Effector memory CD4-positive, alpha-beta T cell (primary cell): ENCODE measurements at regions not wholly inside any gene's neighbourhood (a gene's known extent, or its start where the extent isn't known, plus 50 kb on each side); places are given as distances from the start of the nearest gene placed in this dataset.
"Not testable (repeated sequence)": the region's sequence is repeated elsewhere in the genome, so short reads cannot be mapped to it uniquely, and the experiment has no call there.

Experiments used
- DNase-seq, 3 donors: peaks; one replicate each; pipeline ENCODE4 v3.0.0-alpha.2; 2020
- H3K27ac ChIP-seq: 2 replicates; pipeline ENCODE4 v1.7.0; 2013; ENCODE audit warnings: mild to moderate bottlenecking, low read length, moderate library complexity; ENCODE audit not compliant: insufficient read depth, poor library complexity, severe bottlenecking
- H3K27me3 ChIP-seq: replicated peaks from 2 replicates; pipeline ENCODE4 v1.7.0; 2013; ENCODE audit warnings: mild to moderate bottlenecking, low read length; ENCODE audit not compliant: insufficient read depth, control insufficient read depth, poor library complexity, severe bottlenecking
- H3K36me3 ChIP-seq: 2 replicates; pipeline ENCODE4 v1.7.0; 2013; ENCODE audit warnings: mild to moderate bottlenecking, low read length, moderate library complexity; ENCODE audit not compliant: control insufficient read depth, insufficient read depth
- H3K4me1 ChIP-seq: 2 replicates; pipeline ENCODE4 v1.7.0; 2013; ENCODE audit warnings: low read length, mild to moderate bottlenecking; ENCODE audit not compliant: control insufficient read depth, insufficient read depth, poor library complexity, severe bottlenecking
- H3K4me3 ChIP-seq: 2 replicates; pipeline ENCODE4 v1.7.0; 2013; ENCODE audit warnings: low read length, low read depth, mild to moderate bottlenecking; ENCODE audit not compliant: insufficient read depth, poor library complexity, severe bottlenecking
- H3K9me3 ChIP-seq: 2 replicates; pipeline ENCODE4 v1.7.0; 2013; ENCODE audit warnings: mild to moderate bottlenecking, low read length, moderate library complexity; ENCODE audit not compliant: control insufficient read depth

DNA sequence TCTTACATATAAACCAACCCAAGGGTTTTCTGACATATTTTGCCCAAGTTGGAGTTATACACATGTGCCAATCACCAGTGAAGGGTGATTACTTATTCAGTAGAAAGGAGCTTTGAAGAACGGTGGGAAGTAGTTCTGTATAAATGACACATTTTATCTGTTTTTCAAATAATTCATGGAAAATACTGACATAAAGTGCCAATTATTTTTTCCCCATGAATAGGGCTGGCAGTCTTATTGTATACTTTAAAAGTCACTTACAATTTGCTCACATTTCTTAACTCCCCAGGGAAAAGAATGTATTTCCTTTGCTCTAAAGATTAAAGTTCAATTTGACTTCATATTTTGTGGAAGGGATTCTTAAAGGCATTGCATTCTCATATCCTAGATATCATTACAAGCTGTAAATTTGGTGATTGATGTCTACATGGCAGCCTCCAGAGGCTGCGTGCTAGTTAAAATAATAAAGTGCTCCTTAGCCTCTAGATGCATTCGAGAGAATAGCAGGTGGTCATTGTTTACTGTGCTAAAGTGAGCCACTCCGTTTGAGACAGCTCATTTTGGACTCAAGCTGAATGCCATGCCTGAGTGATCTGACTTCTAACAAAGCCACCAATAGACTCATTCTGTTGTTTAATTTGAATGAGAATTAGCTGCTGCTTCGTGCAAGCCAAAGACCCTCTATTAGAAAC lies 148.8 kb upstream of the NRP1 start:
- no peak overlapping the region for H3K27ac ChIP-seq
- H3K4me1 ChIP-seq, result no peaks in the 10 kb centered on the region
- no peak overlapping the region for H3K4me3 ChIP-seq
- DNase-seq, result no peak
- no peaks in the 10 kb centered on the region for H3K27me3 ChIP-seq
- no peaks in the 10 kb centered on the region for H3K36me3 ChIP-seq
- no peaks in the 10 kb centered on the region for H3K9me3 ChIP-seq

- Histone ChIP-seq H3K4me3 (no peak overlapping the region), H3K4me1 (no peaks in the 10 kb centered on the region), H3K9me3 (no peaks in the 10 kb centered on the region), H3K27ac (no peak overlapping the region), H3K27me3 (no peaks in the 10 kb centered on the region), H3K36me3 (no peaks in the 10 kb centered on the region)
- DNase-seq, result no peak
These were observed 148.0 kb upstream of the NRP1 start for GRCh38 chr10:33482486-33482885.

DNA sequence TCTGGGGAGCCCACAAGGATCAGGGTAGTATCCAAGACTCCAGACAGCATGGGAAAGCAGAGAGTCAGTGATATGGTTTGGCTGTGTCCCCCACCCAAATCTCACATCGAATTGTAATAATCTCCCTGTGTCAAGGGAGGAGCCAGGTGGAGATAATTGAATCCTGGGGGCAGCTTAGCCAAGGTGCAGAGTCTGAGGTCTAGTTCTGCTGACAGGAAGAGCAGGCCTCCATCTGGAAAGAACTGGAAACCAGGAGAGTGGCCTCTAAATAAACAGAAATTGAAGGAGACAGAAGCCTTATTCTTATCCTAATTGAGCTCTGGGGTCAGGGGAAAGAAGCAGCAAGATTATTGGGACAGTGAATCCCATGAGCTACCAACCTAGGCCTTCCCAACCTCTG lies 146.7 kb upstream of the NRP1 start:
- H3K36me3 ChIP-seq, result no peaks in the 10 kb centered on the region
- H3K27ac ChIP-seq, result no peak overlapping the region
- DNase-seq, result no peak
- no peak overlapping the region for H3K4me3 ChIP-seq
- no peaks in the 10 kb centered on the region for H3K27me3 ChIP-seq
- no peaks in the 10 kb centered on the region for H3K4me1 ChIP-seq
- no peaks in the 10 kb centered on the region for H3K9me3 ChIP-seq

GRCh38 chr10:33480417-33480816 lies 145.9 kb upstream of the NRP1 start:
- H3K36me3 ChIP-seq, H3K4me3 ChIP-seq, DNase-seq, H3K9me3 ChIP-seq, H3K27ac ChIP-seq, H3K27me3 ChIP-seq, H3K4me1 ChIP-seq: not testable (repeated sequence)

DNA sequence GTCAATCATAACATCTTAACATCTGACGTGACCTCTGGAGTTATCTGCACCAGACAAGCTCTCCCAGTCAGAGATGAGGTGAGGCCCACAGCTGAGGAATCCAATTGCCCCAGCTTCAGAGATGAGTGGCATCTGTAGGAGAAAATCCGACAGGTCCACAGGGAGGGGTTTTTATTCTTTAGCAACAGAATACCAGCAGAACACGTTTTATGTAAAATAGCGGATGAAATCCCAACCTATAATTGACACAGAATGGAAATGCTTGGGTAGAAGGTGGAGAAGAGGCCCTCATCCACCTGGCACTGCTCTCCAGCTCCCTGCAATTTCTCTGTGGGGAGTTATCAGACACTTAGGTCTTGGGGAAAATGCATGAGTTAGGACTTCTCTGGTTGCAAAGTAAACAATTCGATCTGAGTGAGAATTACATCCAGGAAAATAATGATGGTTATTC lies 144.2 kb upstream of the NRP1 start:
- Histone ChIP-seq H3K9me3 (no peaks in the 10 kb centered on the region), H3K4me3 (no peak overlapping the region), H3K27me3 (no peaks in the 10 kb centered on the region), H3K27ac (no peak overlapping the region), H3K36me3 (no peaks in the 10 kb centered on the region), H3K4me1 (no peaks in the 10 kb centered on the region)
- DNase-seq, result no peak

GRCh38 chr10:33478089-33478674 lies 143.7 kb upstream of the NRP1 start:
- H3K27me3 ChIP-seq, result no peaks in the 10 kb centered on the region
- H3K9me3 ChIP-seq, result no peaks in the 10 kb centered on the region
- H3K36me3 ChIP-seq, result no peaks in the 10 kb centered on the region
- no peak overlapping the region for H3K27ac ChIP-seq
- DNase-seq, result no peak
- H3K4me3 ChIP-seq, result no peak overlapping the region
- no peaks in the 10 kb centered on the region for H3K4me1 ChIP-seq

GRCh38 chr10:33477291-33478088 lies 143.0 kb upstream of the NRP1 start:
- Histone ChIP-seq H3K4me1 (no peaks in the 10 kb centered on the region), H3K4me3 (no peak overlapping the region), H3K27ac (no peak overlapping the region), H3K36me3 (no peaks in the 10 kb centered on the region), H3K27me3 (no peaks in the 10 kb centered on the region), H3K9me3 (no peaks in the 10 kb centered on the region)
- no peak for DNase-seq

GRCh38 chr10:33476757-33477273 lies 142.3 kb upstream of the NRP1 start:
- Histone ChIP-seq H3K9me3 (no peaks in the 10 kb centered on the region), H3K27me3 (no peaks in the 10 kb centered on the region), H3K4me3 (no peak overlapping the region), H3K36me3 (no peaks in the 10 kb centered on the region), H3K4me1 (no peaks in the 10 kb centered on the region), H3K27ac (no peak overlapping the region)
- no peak for DNase-seq

- DNase-seq, result no peak
- no peaks in the 10 kb centered on the region for H3K36me3 ChIP-seq
- no peaks in the 10 kb centered on the region for H3K27me3 ChIP-seq
- H3K27ac ChIP-seq, result no peak overlapping the region
- no peaks in the 10 kb centered on the region for H3K9me3 ChIP-seq
- no peak overlapping the region for H3K4me3 ChIP-seq
- H3K4me1 ChIP-seq, result no peaks in the 10 kb centered on the region
These were observed 139.2 kb upstream of the NRP1 start for GRCh38 chr10:33473688-33474087.

- not testable (repeated sequence) for H3K4me3 ChIP-seq, H3K9me3 ChIP-seq, DNase-seq, H3K27ac ChIP-seq, H3K27me3 ChIP-seq, H3K36me3 ChIP-seq, H3K4me1 ChIP-seq
These were observed 133.5 kb upstream of the NRP1 start for GRCh38 chr10:33468006-33468405.
